HEK293 (cell line): ENCODE measurements at regions not wholly inside any gene's neighbourhood (a gene's known extent, or its start where the extent isn't known, plus 50 kb on each side); places are given as distances from the start of the nearest gene placed in this dataset.

Experiments
- CTCF ChIP-seq: fragments of 450-650 bp; formaldehyde crosslinking; IDR thresholded peaks from 2 replicates; pipeline ENCODE4 v1.5.1; 2016; ENCODE audit warnings: missing biosample characterization, missing genetic modification characterization
- MEIS1 ChIP-seq: sonication (generic); formaldehyde crosslinking; IDR thresholded peaks from 2 replicates; pipeline ENCODE4 v1.8.1; 2022; ENCODE audit warnings: missing genetic modification reagents, mild to moderate bottlenecking, borderline replicate concordance
- PBX3 ChIP-seq: sonication (generic); formaldehyde crosslinking; IDR thresholded peaks from 2 replicates; pipeline ENCODE4 v1.8.1; 2022; ENCODE audit warnings: mild to moderate bottlenecking, moderate library complexity, missing genetic modification reagents
- SALL2 ChIP-seq: fragments of 450-650 bp; formaldehyde crosslinking; IDR thresholded peaks from 2 replicates; pipeline ENCODE4 v1.5.0; 2017; ENCODE audit warnings: missing biosample characterization, mild to moderate bottlenecking, missing genetic modification characterization, borderline replicate concordance
- SETDB1 ChIP-seq: IDR thresholded peaks from one replicate; pipeline ENCODE4 v1.6.1; 2017; ENCODE audit warnings: mild to moderate bottlenecking, low read length, moderate library complexity, mixed read lengths; ENCODE audit not compliant: insufficient read length
- SP2 ChIP-seq: fragments of 450-650 bp; formaldehyde crosslinking; IDR thresholded peaks from 2 replicates; pipeline ENCODE4 v1.5.1; 2016; ENCODE audit warnings: missing biosample characterization, missing genetic modification characterization
- ZBTB48 ChIP-seq: fragments of 450-650 bp; formaldehyde crosslinking; IDR thresholded peaks from 2 replicates; pipeline ENCODE4 v1.5.1; 2016; ENCODE audit warnings: missing biosample characterization, missing genetic modification characterization
- ZBTB49 ChIP-seq: fragments of 450-650 bp; formaldehyde crosslinking; IDR thresholded peaks from 2 replicates; pipeline ENCODE4 v1.5.1; 2016; ENCODE audit warnings: missing biosample characterization, missing genetic modification characterization, low read depth
- ZEB2 ChIP-seq: fragments of 450-650 bp; formaldehyde crosslinking; IDR thresholded peaks from 2 replicates; pipeline ENCODE4 v1.5.1; 2016; ENCODE audit warnings: missing biosample characterization, missing genetic modification characterization
- ZNF10 ChIP-seq: fragments of 450-650 bp; formaldehyde crosslinking; IDR thresholded peaks from 2 replicates; pipeline ENCODE4 v1.5.1; 2017; ENCODE audit warnings: missing biosample characterization, missing genetic modification characterization
- ZNF114 ChIP-seq: fragments of 450-650 bp; formaldehyde crosslinking; IDR thresholded peaks from 2 replicates; pipeline ENCODE4 v1.5.0; 2017; ENCODE audit warnings: missing biosample characterization, missing genetic modification characterization
- ZNF121 ChIP-seq: fragments of 450-650 bp; formaldehyde crosslinking; IDR thresholded peaks from 2 replicates; pipeline ENCODE4 v1.5.1; 2016; ENCODE audit warnings: missing biosample characterization, missing genetic modification characterization
- ZNF148 ChIP-seq: fragments of 450-650 bp; formaldehyde crosslinking; IDR thresholded peaks from 2 replicates; pipeline ENCODE4 v1.5.0; 2017; ENCODE audit warnings: missing biosample characterization, missing genetic modification characterization, borderline replicate concordance
- ZNF157 ChIP-seq: fragments of 450-650 bp; formaldehyde crosslinking; IDR thresholded peaks from 2 replicates; pipeline ENCODE4 v1.5.1; 2016; ENCODE audit warnings: missing biosample characterization, missing genetic modification characterization
- ZNF16 ChIP-seq: fragments of 450-650 bp; formaldehyde crosslinking; IDR thresholded peaks from 2 replicates; pipeline ENCODE4 v1.5.1; 2016; ENCODE audit warnings: low read depth, missing biosample characterization, missing genetic modification characterization
- ZNF239 ChIP-seq: fragments of 450-650 bp; formaldehyde crosslinking; IDR thresholded peaks from 2 replicates; pipeline ENCODE4 v1.5.1; 2016; ENCODE audit warnings: missing biosample characterization, missing genetic modification characterization
- ZNF24 ChIP-seq: fragments of 450-650 bp; formaldehyde crosslinking; IDR thresholded peaks from 2 replicates; pipeline ENCODE4 v1.5.1; 2016; ENCODE audit warnings: missing biosample characterization, missing genetic modification characterization
- ZNF26 ChIP-seq: fragments of 450-650 bp; formaldehyde crosslinking; IDR thresholded peaks from 2 replicates; pipeline ENCODE4 v1.5.1; 2016; ENCODE audit warnings: missing biosample characterization, missing genetic modification characterization
- ZNF266 ChIP-seq: fragments of 450-650 bp; formaldehyde crosslinking; IDR thresholded peaks from 2 replicates; pipeline ENCODE4 v1.5.1; 2016; ENCODE audit warnings: missing biosample characterization, missing genetic modification characterization, low read depth
- ZNF394 ChIP-seq: fragments of 450-650 bp; formaldehyde crosslinking; IDR thresholded peaks from 2 replicates; pipeline ENCODE4 v1.5.1; 2016; ENCODE audit warnings: missing biosample characterization, missing genetic modification characterization, mild to moderate bottlenecking, moderate library complexity, borderline replicate concordance
- ZNF501 ChIP-seq: fragments of 450-650 bp; formaldehyde crosslinking; IDR thresholded peaks from 2 replicates; pipeline ENCODE4 v1.5.1; 2016; ENCODE audit warnings: missing biosample characterization, missing genetic modification characterization
- ZNF677 ChIP-seq: fragments of 450-650 bp; IDR thresholded peaks from 2 replicates; pipeline ENCODE4 v1.5.0; 2018; ENCODE audit warnings: missing biosample characterization, mild to moderate bottlenecking, missing genetic modification characterization, moderate library complexity
- ZNF776 ChIP-seq: fragments of 450-650 bp; formaldehyde crosslinking; IDR thresholded peaks from 2 replicates; pipeline ENCODE4 v1.5.0; 2017; ENCODE audit warnings: missing biosample characterization, missing genetic modification characterization, borderline replicate concordance
- ZNF777 ChIP-seq: fragments of 450-650 bp; formaldehyde crosslinking; IDR thresholded peaks from 2 replicates; pipeline ENCODE4 v1.5.1; 2017; ENCODE audit warnings: missing biosample characterization, missing genetic modification characterization, borderline replicate concordance
- TF ChIP-seq, protein P1 (sequence below): fragments of 450-650 bp; formaldehyde crosslinking; IDR thresholded peaks from 2 replicates; pipeline ENCODE4 v1.5.1; 2016; ENCODE audit warnings: missing biosample characterization, missing genetic modification characterization
- TF ChIP-seq, protein P2 (sequence below): fragments of 450-650 bp; formaldehyde crosslinking; IDR thresholded peaks from 2 replicates; pipeline ENCODE4 v1.5.1; 2016; ENCODE audit warnings: missing biosample characterization, missing genetic modification characterization

DNA sequence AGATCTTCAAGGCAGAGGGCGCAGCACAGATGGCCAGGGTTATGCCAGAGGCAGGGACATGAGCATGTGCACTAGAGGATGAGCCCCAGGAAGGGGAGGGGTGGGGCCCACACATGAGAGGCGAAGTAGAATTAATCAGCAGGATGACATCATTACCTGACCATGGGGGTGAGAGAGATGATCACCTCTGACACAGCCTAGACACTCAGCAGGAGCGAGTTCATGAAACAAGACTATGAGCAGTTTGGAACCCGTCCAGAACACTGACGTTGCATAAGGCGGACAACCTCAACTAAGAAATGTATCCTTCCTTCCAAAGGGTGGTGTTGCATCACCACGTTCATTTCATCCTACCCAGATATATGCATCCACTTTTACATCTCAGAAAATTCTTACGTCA, 446.7 kb upstream of the TENM3 start (continued):
- TF ChIP-seq ZNF776 (tag by site-specific recombination) (no peak), ZNF157 (no peak), ZBTB48 (tag by site-specific recombination) (peak; percentile 79; the same call in 1 of the 2 replicates), PBX3 (CRISPR knock-in tag) (no peak), SETDB1 (no peak), SP2 (tag by site-specific recombination) (no peak), ZNF148 (tag by site-specific recombination) (no peak), ZNF777 (tag by site-specific recombination) (no peak), ZNF266 (tag by site-specific recombination) (no peak), ZNF24 (tag by site-specific recombination) (peak; percentile 54), CTCF (no peak), ZNF501 (tag by site-specific recombination) (no peak), ZNF16 (tag by site-specific recombination) (no peak), SALL2 (no peak), MEIS1 (CRISPR knock-in tag) (no peak), ZNF114 (tag by site-specific recombination) (no peak), ZEB2 (tag by site-specific recombination) (peak; percentile 63), ZNF239 (tag by site-specific recombination) (no peak), ZNF677 (tag by site-specific recombination) (no peak), ZNF121 (no peak), ZNF10 (no peak), ZNF394 (tag by site-specific recombination) (no peak), ZNF26 (tag by site-specific recombination) (no peak), ZBTB49 (tag by site-specific recombination) (no peak)
- TF ChIP-seq, protein P1, sequence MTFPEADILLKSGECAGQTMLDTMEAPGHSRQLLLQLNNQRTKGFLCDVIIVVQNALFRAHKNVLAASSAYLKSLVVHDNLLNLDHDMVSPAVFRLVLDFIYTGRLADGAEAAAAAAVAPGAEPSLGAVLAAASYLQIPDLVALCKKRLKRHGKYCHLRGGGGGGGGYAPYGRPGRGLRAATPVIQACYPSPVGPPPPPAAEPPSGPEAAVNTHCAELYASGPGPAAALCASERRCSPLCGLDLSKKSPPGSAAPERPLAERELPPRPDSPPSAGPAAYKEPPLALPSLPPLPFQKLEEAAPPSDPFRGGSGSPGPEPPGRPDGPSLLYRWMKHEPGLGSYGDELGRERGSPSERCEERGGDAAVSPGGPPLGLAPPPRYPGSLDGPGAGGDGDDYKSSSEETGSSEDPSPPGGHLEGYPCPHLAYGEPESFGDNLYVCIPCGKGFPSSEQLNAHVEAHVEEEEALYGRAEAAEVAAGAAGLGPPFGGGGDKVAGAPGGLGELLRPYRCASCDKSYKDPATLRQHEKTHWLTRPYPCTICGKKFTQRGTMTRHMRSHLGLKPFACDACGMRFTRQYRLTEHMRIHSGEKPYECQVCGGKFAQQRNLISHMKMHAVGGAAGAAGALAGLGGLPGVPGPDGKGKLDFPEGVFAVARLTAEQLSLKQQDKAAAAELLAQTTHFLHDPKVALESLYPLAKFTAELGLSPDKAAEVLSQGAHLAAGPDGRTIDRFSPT (tag by site-specific recombination), result 0 out of 2 replicates have a peak, but pooled peaks have one; percentile 50
- TF ChIP-seq, protein P2, sequence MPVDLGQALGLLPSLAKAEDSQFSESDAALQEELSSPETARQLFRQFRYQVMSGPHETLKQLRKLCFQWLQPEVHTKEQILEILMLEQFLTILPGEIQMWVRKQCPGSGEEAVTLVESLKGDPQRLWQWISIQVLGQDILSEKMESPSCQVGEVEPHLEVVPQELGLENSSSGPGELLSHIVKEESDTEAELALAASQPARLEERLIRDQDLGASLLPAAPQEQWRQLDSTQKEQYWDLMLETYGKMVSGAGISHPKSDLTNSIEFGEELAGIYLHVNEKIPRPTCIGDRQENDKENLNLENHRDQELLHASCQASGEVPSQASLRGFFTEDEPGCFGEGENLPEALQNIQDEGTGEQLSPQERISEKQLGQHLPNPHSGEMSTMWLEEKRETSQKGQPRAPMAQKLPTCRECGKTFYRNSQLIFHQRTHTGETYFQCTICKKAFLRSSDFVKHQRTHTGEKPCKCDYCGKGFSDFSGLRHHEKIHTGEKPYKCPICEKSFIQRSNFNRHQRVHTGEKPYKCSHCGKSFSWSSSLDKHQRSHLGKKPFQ (tag by site-specific recombination), result no peak
